CD4-positive, alpha-beta T cell treated with Interleukin-15 for 4 hours (primary cell): ENCODE measurements at regions not wholly inside any gene's neighbourhood (a gene's known extent, or its start where the extent isn't known, plus 50 kb on each side); places are given as distances from the start of the nearest gene placed in this dataset.

ENCODE experiments used
- DNase-seq: peaks from one replicate; pipeline ENCODE4 v3.0.0-alpha.2; 2020; ENCODE audit warnings: low spot score

DNA sequence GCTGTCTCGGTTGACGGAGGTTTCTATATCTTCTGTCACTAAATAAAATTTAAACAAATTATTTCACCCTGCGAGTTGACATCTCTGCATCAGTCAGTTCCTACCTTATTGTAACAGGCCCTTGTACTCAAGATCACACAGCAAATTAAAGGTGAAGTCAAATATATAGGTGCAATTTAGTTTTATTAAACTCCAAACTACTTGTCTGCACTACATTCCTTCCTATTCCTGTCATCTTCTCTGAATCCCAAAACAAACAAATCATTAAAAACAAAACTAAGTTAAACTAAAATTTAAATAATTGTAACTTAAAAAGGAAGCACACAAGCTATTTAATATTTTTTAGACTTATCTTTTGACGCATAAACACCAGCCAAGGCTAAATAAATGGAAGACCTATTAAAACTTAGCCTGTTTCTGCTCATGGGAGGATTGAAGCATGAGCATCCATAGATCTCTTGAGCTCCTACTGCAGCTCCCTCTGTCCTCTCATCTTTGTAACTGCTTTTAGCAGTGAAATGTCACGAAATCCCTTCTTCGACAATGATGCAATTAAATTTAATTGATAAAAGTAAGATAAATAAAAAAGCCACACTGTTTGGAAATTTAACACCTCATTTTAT is 1152.3 kb upstream of the GJE1 start:
- no peak for DNase-seq

DNA sequence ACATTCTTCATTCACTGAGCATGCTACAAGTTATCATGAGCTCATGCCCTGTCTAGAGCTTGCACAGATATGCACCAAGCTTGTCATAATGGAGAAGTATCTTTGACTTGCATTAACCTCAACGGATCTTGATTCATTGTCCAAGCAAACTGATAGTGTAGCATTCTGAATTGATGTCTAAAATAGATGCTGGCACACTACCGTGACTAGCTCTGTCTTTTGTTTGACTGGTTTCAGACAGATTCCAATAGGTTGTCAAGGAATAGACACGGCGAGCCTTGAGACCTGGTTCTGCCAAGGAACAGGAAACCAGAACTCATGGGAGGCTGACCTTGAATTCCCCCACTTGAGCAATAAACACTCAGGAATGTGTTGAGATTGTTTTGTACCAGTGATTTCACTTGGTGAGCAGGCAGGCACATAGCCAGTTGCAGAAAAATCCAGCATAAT is 1153.1 kb upstream of the GJE1 start:
- no peak for DNase-seq

DNA sequence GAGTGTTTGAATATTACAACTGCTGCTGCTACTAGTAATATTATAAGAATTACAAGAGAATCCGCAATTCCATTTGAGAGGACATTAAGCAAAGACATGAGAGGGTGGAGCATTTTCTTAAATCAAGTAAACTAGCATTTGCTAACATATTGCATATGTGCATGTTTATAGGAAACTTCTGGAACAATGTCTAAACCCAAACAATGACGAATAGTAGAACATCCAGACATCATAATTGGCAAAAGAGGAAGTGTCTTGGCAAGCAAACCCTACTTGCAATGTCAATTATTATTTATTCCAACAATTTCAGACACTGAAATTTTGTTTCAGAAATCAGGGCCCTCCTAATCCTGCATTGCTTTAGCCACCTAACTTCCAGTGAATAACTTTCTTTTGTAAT is 1155.3 kb upstream of the GJE1 start:
- DNase-seq: no peak

DNA sequence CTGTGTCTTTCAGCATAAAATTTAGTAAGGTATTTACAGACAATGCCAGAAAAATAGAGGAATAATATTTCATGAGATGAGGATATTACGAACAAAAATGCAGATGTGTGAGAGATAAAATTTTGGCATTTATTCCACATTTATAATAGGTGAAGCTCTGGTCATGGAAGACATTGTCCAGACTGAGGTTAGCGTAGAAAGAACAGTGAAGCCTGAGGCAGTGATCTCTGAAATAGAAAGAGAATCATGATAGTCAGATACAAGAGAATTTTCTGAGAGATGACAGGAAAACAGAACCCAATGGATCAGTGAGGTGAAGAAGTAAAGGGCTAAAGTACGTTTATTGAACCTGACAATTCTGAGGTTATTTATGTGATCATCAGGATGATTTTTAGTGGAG is 1155.9 kb upstream of the GJE1 start:
- no peak for DNase-seq

DNA sequence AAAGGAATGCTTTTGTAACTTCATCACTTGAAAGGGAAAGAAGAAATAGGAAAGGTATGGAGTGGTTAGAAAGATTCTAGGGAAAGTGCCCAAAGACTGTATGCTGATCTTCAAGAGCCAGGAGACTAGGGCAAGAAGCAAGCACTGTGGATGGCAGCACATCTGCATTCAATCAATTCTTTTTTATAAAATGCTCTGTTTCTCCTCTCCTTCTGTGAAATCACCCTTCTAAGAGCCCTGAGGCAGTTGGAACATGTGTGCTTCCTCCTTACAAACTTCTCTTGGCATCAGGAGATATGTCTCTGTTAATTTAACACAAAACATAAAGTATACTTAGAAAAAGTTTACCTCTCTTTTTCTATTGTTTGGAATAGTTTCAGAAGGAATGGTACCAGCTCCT is 1162.2 kb upstream of the GJE1 start:
- DNase-seq: no peak

DNA sequence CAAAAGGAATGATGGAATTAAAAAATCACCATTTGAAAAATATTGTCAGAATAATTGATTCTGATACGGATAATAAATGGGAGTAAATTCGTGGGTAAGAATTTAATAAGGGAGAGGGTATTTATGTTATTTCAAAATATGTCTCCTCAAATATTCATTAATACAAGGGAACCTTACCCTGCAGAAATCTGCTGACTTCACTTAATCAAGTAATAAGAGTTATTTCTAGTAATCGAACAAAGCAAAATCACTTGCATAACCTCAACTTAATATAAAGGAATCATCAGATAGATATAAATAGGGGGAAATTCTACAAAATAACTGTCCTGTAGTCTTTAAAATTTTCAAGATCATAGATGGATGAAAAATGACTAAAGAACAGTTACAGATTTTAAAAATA is 1164.7 kb upstream of the GJE1 start:
- DNase-seq: no peak

DNA sequence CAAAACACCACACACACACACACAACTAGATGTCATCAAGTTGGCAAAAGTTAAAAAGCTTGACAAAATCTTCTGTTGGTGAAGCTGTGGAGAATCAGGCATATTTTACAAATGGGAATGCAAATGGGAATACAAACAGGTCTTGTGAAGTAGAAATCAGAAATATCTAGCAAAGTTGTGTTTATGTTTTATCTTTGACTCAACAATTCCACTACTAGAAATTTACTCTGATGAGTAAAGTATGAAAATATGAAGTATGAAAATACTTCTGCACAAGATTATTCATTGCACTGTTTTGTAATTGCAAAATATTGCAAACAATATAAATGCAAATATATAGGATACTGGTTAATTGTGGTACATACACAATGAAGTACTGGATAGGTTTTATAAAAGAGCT is 1166.0 kb upstream of the GJE1 start:
- no peak for DNase-seq

DNA sequence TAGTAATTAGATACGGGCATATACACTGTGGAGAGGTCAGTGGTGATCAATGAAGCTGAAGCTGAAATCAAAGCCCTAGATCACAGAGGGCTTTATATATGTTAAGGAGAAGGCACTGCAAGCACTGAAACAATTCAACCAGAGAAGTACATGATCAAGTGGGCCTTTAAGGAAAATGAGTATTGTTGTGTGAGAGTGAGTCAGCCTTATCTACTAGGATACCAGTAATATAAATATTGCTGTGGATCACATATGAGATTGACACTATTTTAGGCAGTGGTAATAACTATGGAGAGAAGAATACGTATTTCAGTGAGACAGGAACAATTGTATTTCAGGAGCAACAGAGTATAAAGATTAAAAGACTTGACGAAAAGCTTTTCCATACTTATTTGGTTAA is 1172.2 kb upstream of the GJE1 start:
- DNase-seq: no peak

DNA sequence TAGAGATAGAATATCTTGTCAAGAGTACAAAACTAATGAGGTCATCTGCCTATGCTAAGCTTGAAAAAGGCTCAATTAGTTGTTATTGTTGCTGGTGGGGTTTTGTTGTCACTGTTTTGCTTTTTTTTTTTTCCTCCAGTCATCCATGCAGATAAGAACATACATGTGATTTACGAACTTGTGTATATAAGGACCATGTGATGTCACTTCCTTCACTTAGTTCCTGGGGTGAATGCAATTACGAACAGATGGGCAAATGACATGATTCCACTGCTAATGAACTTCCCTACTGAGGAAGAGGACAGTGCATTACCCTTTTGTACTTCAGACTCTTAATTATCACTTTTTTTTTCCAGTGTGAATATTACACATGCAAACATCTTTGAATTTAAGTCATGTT is 1175.3 kb upstream of the GJE1 start:
- DNase-seq: no peak

DNA sequence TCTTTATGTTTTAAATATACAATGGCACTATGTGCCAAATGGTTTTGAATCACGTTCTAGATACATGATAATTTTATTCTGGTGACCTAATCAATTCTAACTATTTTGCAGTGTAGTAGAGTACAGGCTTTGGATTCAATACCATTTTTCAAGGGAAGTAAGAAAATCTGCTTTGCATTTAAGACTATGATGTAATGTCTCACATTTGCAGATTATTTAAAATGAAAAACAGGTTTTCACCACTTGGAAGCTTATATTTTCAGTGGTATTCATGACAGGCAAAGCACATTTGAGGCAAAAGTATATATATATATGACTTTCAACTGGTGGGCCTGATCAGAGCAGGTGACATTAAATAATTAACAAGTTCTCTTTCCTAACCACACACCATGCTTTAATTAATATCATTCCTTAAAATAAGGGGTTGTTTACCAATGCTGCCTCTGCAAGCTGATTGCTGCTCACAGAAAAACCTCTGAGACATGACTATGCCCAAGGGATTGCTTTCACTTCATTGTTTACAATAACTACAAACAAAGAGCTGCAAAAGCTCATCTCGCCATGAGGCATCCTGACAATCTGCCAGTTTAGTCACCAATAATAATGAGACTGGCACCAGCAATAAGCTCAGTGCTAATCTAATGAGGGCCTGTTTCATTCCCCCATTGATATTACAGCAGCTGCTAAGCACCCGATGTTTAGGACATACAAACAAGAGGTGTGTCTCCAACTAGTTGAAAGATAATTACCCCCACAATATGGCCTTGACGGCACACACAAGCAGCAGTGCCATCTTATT is 1176.0 kb upstream of the GJE1 start:
- DNase-seq: no peak

DNA sequence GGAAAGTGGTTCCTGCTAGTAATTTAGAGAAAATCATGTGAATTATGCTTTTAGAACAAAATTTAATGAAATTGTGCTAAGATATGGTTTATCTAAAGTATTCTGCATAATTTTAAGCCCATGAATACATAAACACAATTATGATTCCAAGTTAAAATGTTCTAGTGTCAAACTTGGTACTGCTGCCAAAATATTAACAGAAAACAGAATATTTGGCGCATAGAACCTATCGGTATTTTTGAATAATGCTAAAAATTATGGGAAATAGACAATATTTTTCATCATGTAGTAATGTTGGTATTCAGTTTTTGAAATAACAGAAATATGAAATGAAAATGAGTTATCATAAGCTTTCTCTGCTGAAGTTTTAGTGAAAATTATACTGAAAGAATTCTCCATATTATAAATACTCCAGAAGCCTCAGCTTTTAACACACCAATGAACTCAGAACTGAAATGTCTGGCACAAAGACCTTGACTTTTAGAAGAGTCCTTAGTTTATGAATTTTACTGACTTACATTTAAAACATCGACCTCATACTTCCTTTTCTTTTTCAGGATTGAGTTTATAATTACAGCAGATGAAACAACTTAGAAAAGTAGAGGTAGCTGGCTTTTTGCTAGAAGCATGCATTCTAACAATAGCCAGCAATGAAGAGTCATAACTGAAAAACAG is 1192.3 kb upstream of the GJE1 start:
- no peak for DNase-seq

DNA sequence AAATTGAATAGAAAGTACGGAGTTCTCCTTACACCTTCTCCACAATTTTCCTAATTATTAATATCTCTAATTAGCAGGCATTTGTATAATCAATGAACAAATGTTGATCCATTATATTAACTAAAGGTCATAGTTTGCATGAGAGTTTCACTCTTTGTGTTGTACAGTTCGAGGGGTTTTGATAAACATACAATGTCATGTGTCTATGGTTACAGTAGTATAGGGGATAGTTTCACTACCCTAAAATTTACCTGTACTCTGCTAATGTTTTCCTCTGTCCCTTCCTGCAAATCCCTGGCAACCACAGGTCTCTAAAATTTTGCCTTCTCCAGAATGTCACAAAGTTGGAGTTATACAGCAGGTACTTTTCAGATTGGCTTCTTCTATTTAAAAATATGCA is 1199.8 kb upstream of the GJE1 start:
- no peak for DNase-seq

DNA sequence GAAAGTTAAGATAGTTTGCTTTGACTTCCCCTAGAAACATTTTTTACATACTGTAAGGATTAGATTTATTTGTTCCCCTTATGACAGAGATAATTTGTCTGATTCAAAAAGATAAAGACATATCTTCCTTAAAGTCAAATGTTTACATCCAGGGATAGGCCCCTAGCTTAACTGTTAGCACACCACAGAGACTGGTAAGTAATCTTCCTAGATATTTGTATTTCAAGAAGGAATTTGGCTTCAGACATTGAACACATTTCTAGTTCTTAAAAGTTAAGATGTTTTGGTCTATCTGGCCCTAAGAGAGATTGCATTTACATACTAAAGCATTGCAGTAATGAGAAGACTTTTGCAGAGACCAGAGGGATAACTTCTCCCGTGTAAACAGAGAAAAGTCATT is 1201.1 kb upstream of the GJE1 start:
- no peak for DNase-seq

DNA sequence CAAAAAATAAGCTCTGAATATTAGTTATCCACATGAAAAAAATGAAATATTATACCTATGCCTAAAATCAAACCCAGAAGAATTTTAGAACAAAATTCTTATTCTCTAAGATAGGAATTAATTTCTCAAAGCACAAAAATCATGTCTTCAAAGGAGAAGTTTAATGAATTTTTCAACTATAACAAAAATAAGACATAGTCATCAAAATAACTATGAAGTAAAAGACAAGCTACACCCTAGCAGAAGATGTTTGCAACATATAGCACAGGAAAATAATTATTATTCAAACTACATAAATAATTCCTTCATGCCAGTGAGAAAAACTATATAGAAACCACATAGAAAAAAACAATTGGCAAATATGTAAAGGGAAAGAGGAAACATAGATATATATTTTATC is 1203.6 kb upstream of the GJE1 start:
- DNase-seq: no peak

DNA sequence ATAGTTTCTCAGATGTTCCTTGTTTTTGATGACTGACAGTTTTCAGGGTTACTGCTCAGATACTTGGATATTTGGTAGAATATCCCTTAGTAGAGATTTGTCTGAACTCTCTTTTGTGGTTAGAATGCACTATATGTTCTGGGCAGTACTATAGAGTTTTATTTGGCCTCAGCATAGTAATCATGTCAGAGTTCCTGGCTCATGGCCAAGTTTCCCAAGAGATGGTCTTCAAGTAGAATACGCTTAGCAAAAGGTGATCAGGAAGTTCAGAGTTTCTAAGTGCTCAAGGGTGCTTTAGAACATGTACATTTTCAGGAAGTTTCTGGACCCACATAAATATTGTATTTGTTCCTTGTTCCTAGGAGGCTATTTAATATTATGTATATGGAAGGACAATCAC is 1209.7 kb upstream of the GJE1 start:
- DNase-seq: no peak

DNA sequence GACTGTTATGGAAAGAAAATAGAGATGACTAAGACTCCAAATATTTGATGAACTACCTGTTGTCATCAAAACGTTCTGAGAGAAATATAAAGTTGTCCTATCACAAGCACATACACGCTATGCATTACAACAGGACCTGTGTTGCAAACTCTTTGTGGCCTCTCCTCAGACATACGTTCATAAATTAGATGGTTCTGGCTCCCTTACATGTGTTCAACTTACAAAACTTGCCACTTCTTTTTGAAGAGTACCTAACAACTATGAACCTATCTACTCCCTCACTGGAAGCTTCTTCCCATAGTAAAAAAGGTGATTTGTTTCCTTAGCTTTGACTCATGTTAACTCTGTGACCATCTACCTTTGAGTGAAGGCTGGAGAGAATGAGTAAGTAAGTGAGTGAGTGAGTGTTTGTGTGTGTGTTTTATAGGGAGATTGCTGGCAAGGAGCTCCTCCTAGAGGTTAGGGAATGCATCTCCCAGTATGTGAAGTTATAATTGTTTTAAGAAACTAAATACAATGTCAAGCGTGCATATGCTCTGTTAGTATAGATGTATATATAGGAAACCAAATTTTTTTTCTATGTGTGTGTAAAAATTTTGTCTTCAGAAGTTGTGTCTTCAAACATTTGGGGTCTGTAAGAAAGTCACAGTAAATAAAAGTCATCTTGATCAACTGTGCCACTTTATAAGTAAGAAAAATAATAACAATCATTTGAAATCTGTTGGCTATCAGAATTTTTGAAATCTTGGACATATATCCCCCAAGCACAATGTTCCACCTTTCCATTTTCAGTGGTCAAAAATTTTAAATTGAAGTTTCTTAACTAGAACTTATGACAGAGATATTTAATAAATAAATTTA is 1211.1 kb upstream of the GJE1 start:
- DNase-seq: no peak

DNA sequence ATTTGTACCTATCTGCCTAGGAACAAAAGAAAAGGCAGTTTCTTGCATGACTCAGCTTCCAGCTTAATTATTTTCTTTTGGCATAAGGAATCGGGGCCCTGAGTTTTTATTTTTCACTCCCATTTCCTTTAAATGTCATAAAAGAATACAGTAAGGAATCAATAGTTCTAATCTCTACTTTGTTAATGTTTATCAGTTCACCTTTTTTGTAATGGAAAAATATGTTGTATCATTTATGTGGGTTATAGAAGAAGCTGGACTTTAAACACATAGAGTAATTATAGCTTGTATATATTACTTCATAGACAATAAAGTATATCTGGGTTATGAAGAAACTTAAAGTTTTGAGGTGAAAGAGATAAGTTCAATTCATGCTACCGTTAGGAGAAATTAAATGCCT is 1214.8 kb upstream of the GJE1 start:
- no peak for DNase-seq

DNA sequence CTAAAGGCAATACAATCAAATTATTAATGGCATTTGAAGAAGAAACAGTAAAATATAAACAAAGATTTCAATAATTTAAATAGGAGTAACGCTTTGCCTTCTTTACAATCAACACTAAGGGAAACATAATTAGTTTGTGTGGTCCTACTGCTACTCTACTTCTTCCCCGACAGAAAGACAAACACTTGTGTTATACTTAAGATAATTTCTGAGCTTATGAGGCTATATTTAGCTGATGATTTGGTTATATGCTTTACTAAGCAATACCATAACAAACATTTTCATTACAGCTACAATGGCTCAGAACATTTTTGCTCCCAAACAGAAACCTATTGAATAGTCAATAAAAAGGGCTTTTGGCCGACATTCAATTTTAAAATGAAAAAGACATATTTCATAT is 1217.2 kb upstream of the GJE1 start:
- DNase-seq: no peak

DNA sequence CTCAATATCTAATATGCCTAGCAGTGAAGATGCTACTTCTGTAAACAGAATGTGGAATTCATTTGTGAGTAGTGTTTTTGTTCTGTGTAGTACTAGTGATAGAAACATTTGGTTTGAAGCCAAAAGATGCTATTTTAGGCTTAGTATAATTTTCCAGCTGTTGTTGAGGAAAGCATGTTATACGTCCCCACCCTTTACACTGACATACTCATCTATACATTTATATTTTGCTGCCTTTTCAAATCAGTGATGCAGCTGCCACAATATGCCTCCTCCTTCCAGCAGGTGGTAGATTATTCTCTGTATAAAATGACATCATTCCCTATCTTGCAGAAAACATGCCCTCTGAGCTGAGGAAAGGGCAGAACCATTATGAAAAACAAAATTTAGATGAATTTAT is 1217.6 kb upstream of the GJE1 start:
- DNase-seq: no peak

DNA sequence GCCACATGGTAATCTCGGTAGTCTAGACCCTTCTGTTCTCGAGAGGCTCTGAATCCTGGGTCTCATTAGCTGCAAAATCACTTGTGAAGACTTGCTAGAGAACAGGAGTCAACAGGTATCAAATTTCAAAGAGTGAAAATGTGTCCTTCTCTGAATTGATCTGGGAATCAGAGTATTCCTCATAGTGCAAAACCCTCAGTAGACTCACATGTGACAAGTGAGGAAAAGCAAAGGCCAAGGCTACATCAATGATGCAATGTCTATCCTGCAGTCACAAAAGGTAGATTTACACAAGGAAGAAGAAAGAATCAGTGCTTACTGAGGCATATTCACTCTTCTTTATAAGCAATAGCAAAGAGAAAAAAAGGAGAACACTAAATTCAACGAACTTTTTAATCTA is 1220.0 kb upstream of the GJE1 start:
- DNase-seq: no peak

DNA sequence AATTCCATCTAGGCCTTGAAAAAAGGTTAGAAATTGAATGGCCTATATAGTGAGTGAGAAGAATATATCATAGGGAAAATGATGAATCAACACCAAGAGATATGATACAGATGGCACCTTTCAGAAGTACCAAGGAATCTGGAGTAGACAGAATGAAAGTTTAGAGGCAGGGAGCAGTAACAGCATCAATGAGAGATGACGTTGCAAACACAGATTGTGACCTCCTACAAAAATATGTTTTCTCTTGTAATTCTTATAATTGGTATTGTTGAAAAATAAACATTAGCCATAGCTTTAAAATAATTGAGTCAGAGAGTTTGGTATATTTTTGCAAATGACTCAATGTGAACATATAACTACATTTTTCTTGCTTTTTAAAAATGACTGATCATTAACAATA is 1223.1 kb upstream of the GJE1 start:
- DNase-seq: no peak

DNA sequence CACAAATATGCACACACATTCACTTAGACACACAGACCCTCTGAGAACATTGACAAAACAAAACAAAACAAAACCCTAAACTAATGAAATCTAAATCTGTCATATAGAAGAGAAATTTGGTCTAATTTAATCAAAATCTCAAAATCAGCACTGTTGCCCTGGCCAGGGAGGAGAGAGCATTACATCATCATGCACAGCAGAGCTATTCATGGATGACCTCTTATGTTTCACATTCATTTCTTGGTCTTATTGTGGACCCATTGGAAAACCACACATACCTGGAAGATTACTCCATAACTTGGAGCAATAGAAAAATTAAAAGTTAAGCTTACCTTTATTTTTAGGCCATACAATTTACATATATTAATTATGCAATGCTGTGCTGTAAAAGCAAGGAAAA is 1223.6 kb upstream of the GJE1 start:
- DNase-seq: no peak

DNA sequence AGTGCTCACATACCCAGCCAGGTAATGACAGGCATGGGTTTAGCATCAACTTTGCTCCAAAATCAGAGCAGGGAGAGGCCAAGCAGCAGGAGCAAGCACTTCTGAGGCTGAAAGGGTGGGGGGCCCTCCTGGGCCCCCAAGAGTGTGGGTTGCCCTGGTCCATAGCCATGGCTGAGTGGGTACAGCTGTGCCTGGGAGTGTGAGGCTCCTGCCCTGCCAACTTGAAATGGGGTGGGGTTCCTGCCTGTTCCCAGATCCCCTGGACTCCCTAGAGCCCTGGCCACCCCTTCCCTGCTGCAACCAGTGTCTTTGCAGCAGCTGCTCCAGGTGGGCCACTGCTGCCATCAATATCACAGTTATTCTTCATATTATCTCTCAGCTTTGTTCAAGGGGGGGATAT is 1224.2 kb upstream of the GJE1 start:
- no peak for DNase-seq
